ENCODE measurements at regions not wholly inside any gene's neighbourhood (a gene's known extent, or its start where the extent isn't known, plus 50 kb on each side); places are given as distances from the start of the nearest gene placed in this dataset.

DNA sequence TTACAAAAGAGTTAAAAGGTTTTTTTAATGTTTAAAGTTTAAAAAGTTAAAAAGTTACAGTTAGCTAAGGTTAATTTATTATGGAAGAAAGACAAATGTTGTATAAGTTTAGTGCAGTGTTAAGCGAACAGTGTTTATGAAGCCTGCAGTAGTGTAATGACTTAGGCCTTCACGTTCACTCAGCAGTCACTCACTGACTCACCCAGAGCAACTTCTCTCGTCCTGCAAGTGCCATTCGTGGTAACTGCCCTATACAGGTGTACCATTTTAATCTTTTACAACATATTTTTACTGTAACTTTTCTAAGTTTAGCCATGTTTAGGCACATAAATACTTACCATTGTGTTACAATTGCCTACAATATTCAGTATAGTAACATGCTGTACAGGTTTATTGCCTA is 398.2 kb upstream of the NBEA start:
- no peak overlapping the region for H3K4me3 ChIP-seq (ENCODE audit: low read length in 2 of 2)
- no peak overlapping the region for H2BK5ac ChIP-seq (ENCODE audit: low read length)
- no peaks in the 10 kb centered on the region for H3K79me1 ChIP-seq (ENCODE audit: low read depth, low read length)
- no peak overlapping the region for H3K4ac ChIP-seq (ENCODE audit: low read length)
- H3K27me3 ChIP-seq (ENCODE audit: control insufficient read depth in 3 of 3, insufficient read depth in 3 of 3, low read depth in 1 of 3, low read length in 3 of 3): no peaks in the 10 kb centered on the region
- no peak overlapping the region for H2BK15ac ChIP-seq (ENCODE audit: low read length)
- no peak overlapping the region for H2BK120ac ChIP-seq (ENCODE audit: low read depth, low read length)
- no peak overlapping the region for H4K91ac ChIP-seq (ENCODE audit: low read depth, low read length, poor library complexity)
- no CpG with 5 or more reads among the region's 4 CpGs for WGBS, 2 donors (ENCODE audit: extremely low coverage in 2 of 2, insufficient read length in 2 of 2, insufficient replicate concordance in 1 of 2)
- no peaks in the 10 kb centered on the region for H3K4me1 ChIP-seq (ENCODE audit: control insufficient read depth in 2 of 2, insufficient read depth in 1 of 2, low read depth in 1 of 2, low read length in 2 of 2)
- H2BK12ac ChIP-seq (ENCODE audit: low read length): no peak overlapping the region
- H3K27ac ChIP-seq (replicated peaks; ENCODE audit: low read length): no peak overlapping the region
- H3K14ac ChIP-seq (ENCODE audit: low read length): no peak overlapping the region
- H3K9me3 ChIP-seq (replicated peaks in 1 of 2; ENCODE audit: control insufficient read depth in 2 of 2, insufficient read depth in 1 of 2, low read depth in 1 of 2, low read length in 2 of 2): no peaks in the 10 kb centered on the region
- no peaks in the 10 kb centered on the region for H3K36me3 ChIP-seq (replicated peaks in 1 of 2; ENCODE audit: control insufficient read depth in 2 of 2, insufficient read depth in 2 of 2, low read length in 2 of 2)
- no peak overlapping the region for H3K18ac ChIP-seq (ENCODE audit: low read length)
- DNase-seq (ENCODE audit: low spot score): no peak
- H3K9ac ChIP-seq (ENCODE audit: low read depth, low read length, poor library complexity): no peak overlapping the region
- H3K23ac ChIP-seq (ENCODE audit: low read depth, low read length, poor library complexity): no peak overlapping the region
- no peak overlapping the region for H2AK5ac ChIP-seq (ENCODE audit: low read depth, low read length)
- no peak overlapping the region for H2AFZ ChIP-seq (ENCODE audit: low read length)
- no peak overlapping the region for H3K4me2 ChIP-seq (ENCODE audit: insufficient read depth, low read length, poor library complexity, severe bottlenecking)
- H4K8ac ChIP-seq (ENCODE audit: low read depth, low read length): no peak overlapping the region

DNA sequence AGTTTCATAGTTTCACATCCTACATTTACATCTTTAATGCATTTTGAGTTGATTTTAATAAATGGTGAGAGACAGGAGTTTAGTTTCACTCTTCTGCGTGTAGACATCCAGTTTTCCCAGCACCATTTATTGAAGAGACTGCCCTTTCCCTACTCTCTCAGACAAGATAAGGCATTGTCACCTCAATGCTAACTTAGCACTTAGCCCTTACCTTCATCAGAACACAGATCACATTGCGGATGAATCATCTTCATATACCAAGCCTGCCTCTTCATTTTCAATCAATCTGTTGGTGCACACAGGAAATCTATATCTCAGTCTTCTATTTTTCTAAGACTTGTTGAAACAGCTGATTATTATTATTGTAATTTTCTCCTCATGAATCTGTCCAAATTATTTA is 396.6 kb upstream of the NBEA start:
- H2BK15ac ChIP-seq (ENCODE audit: low read length): no peak overlapping the region
- WGBS, 2 donors (ENCODE audit: extremely low coverage in 2 of 2, insufficient read length in 2 of 2, insufficient replicate concordance in 1 of 2): no CpG with 5 or more reads among the region's 2 CpGs
- H2BK12ac ChIP-seq (ENCODE audit: low read length): no peak overlapping the region
- H4K8ac ChIP-seq (ENCODE audit: low read depth, low read length): no peak overlapping the region
- H3K36me3 ChIP-seq (replicated peaks in 1 of 2; ENCODE audit: control insufficient read depth in 2 of 2, insufficient read depth in 2 of 2, low read length in 2 of 2): no peaks in the 10 kb centered on the region
- no peak overlapping the region for H3K4me3 ChIP-seq (ENCODE audit: low read length in 2 of 2)
- no peak overlapping the region for H3K23ac ChIP-seq (ENCODE audit: low read depth, low read length, poor library complexity)
- H3K27ac ChIP-seq (replicated peaks; ENCODE audit: low read length): no peak overlapping the region
- H4K91ac ChIP-seq (ENCODE audit: low read depth, low read length, poor library complexity): no peak overlapping the region
- H3K4me1 ChIP-seq (ENCODE audit: control insufficient read depth in 2 of 2, insufficient read depth in 1 of 2, low read depth in 1 of 2, low read length in 2 of 2): no peaks in the 10 kb centered on the region
- no peak for DNase-seq (ENCODE audit: low spot score)
- no peak overlapping the region for H3K4ac ChIP-seq (ENCODE audit: low read length)
- no peak overlapping the region for H3K9ac ChIP-seq (ENCODE audit: low read depth, low read length, poor library complexity)
- H3K9me3 ChIP-seq (replicated peaks in 1 of 2; ENCODE audit: control insufficient read depth in 2 of 2, insufficient read depth in 1 of 2, low read depth in 1 of 2, low read length in 2 of 2): no peaks in the 10 kb centered on the region
- no peak overlapping the region for H2BK5ac ChIP-seq (ENCODE audit: low read length)
- no peaks in the 10 kb centered on the region for H3K27me3 ChIP-seq (ENCODE audit: control insufficient read depth in 3 of 3, insufficient read depth in 3 of 3, low read depth in 1 of 3, low read length in 3 of 3)
- H3K14ac ChIP-seq (ENCODE audit: low read length): no peak overlapping the region
- no peaks in the 10 kb centered on the region for H3K79me1 ChIP-seq (ENCODE audit: low read depth, low read length)
- no peak overlapping the region for H3K4me2 ChIP-seq (ENCODE audit: insufficient read depth, low read length, poor library complexity, severe bottlenecking)
- H2BK120ac ChIP-seq (ENCODE audit: low read depth, low read length): no peak overlapping the region
- no peak overlapping the region for H3K18ac ChIP-seq (ENCODE audit: low read length)
- H2AFZ ChIP-seq (ENCODE audit: low read length): no peak overlapping the region
- H2AK5ac ChIP-seq (ENCODE audit: low read depth, low read length): no peak overlapping the region

DNA sequence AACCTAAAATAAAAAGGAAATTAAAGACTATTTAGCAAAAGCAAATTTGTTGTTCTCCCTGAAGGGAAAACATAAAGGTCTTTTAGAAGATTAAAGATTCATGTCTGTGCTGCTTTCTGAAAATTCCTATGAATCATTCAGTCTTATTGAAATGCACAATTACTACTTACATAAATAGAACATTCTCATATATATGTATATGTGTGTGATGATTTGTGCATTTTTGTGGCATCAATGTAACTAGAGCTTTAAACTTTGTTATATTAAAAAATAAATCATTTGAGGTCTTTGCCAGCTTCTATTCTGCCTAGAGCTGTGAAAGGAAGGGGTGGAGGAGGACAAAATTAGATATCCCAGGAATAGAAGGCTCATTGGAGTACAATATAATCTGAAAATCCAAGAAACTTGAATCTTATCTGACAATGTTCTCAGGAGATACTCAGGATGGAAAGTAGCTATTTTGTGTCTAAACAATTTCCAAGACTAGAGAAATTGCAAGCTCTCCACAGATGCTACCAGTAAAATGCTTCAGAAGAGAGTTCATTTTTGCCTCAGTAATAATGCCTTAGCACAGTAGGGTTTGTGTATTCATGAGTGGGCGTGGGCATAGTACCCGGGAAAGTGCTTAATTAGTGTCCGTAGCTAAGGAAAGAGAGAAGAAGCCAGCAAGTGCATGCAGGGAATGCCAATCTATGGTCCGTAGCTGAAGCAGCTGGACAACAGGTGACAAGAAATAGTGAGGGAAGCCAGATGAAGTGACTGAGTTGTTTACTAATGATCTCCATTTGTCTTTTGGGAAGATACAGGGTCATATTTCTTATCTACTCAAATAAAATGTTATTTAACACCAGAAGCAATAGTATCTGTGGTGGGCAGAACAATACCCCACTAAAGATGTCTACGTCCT is 395.5 kb upstream of the NBEA start:
- no peaks in the 10 kb centered on the region for H3K36me3 ChIP-seq (replicated peaks in 1 of 2; ENCODE audit: control insufficient read depth in 2 of 2, insufficient read depth in 2 of 2, low read length in 2 of 2)
- no peak overlapping the region for H2BK5ac ChIP-seq (ENCODE audit: low read length)
- H3K4ac ChIP-seq (ENCODE audit: low read length): no peak overlapping the region
- no peaks in the 10 kb centered on the region for H3K9me3 ChIP-seq (replicated peaks in 1 of 2; ENCODE audit: control insufficient read depth in 2 of 2, insufficient read depth in 1 of 2, low read depth in 1 of 2, low read length in 2 of 2)
- no CpG with 5 or more reads among the region's 5 CpGs for WGBS, 2 donors (ENCODE audit: extremely low coverage in 2 of 2, insufficient read length in 2 of 2, insufficient replicate concordance in 1 of 2)
- H4K91ac ChIP-seq (ENCODE audit: low read depth, low read length, poor library complexity): no peak overlapping the region
- H2AFZ ChIP-seq (ENCODE audit: low read length): no peak overlapping the region
- no peak overlapping the region for H3K4me3 ChIP-seq (ENCODE audit: low read length in 2 of 2)
- no peak overlapping the region for H2AK5ac ChIP-seq (ENCODE audit: low read depth, low read length)
- no peak overlapping the region for H3K27ac ChIP-seq (replicated peaks; ENCODE audit: low read length)
- H3K14ac ChIP-seq (ENCODE audit: low read length): no peak overlapping the region
- no peak overlapping the region for H3K23ac ChIP-seq (ENCODE audit: low read depth, low read length, poor library complexity)
- no peak overlapping the region for H3K18ac ChIP-seq (ENCODE audit: low read length)
- H3K9ac ChIP-seq (ENCODE audit: low read depth, low read length, poor library complexity): no peak overlapping the region
- no peak overlapping the region for H4K8ac ChIP-seq (ENCODE audit: low read depth, low read length)
- H3K27me3 ChIP-seq (ENCODE audit: control insufficient read depth in 3 of 3, insufficient read depth in 3 of 3, low read depth in 1 of 3, low read length in 3 of 3): no peaks in the 10 kb centered on the region
- H3K4me2 ChIP-seq (ENCODE audit: insufficient read depth, low read length, poor library complexity, severe bottlenecking): no peak overlapping the region
- H2BK120ac ChIP-seq (ENCODE audit: low read depth, low read length): no peak overlapping the region
- no peaks in the 10 kb centered on the region for H3K4me1 ChIP-seq (ENCODE audit: control insufficient read depth in 2 of 2, insufficient read depth in 1 of 2, low read depth in 1 of 2, low read length in 2 of 2)
- DNase-seq (ENCODE audit: low spot score): no peak
- H2BK15ac ChIP-seq (ENCODE audit: low read length): no peak overlapping the region
- no peak overlapping the region for H2BK12ac ChIP-seq (ENCODE audit: low read length)
- H3K79me1 ChIP-seq (ENCODE audit: low read depth, low read length): no peaks in the 10 kb centered on the region

DNA sequence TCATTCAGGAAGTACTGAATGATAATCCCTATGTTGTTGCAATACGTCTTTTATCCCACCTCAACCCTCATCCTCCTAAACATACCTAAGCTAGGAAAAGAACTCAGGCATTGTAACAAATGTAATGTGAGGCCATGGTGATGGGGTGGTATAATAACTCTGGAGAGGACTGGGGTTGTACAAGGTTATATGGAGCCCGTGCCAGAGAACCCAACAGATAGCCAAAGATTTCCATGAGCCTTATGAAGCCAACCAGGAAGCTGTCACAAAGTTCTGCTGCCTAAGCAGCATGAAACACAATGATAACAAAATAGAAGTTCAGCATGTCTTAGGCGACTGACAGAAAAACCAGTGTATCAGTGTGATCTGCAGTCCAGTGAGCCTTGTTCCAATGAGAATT is 394.1 kb upstream of the NBEA start:
- Histone ChIP-seq H3K36me3 (replicated peaks in 1 of 2; ENCODE audit: control insufficient read depth in 2 of 2, insufficient read depth in 2 of 2, low read length in 2 of 2) (no peaks in the 10 kb centered on the region), H3K9me3 (replicated peaks in 1 of 2; ENCODE audit: control insufficient read depth in 2 of 2, insufficient read depth in 1 of 2, low read depth in 1 of 2, low read length in 2 of 2) (no peaks in the 10 kb centered on the region), H2BK15ac (ENCODE audit: low read length) (no peak overlapping the region), H3K79me1 (ENCODE audit: low read depth, low read length) (no peaks in the 10 kb centered on the region), H2AK5ac (ENCODE audit: low read depth, low read length) (no peak overlapping the region), H3K4me1 (ENCODE audit: control insufficient read depth in 2 of 2, insufficient read depth in 1 of 2, low read depth in 1 of 2, low read length in 2 of 2) (no peaks in the 10 kb centered on the region), H2BK120ac (ENCODE audit: low read depth, low read length) (no peak overlapping the region), H3K4me2 (ENCODE audit: insufficient read depth, low read length, poor library complexity, severe bottlenecking) (no peak overlapping the region), H2AFZ (ENCODE audit: low read length) (no peak overlapping the region), H3K27me3 (ENCODE audit: control insufficient read depth in 3 of 3, insufficient read depth in 3 of 3, low read depth in 1 of 3, low read length in 3 of 3) (no peaks in the 10 kb centered on the region), H3K18ac (ENCODE audit: low read length) (no peak overlapping the region), H3K9ac (ENCODE audit: low read depth, low read length, poor library complexity) (no peak overlapping the region), H3K27ac (replicated peaks; ENCODE audit: low read length) (no peak overlapping the region), H4K8ac (ENCODE audit: low read depth, low read length) (no peak overlapping the region), H4K91ac (ENCODE audit: low read depth, low read length, poor library complexity) (no peak overlapping the region), H3K14ac (ENCODE audit: low read length) (no peak overlapping the region), H3K4me3 (ENCODE audit: low read length in 2 of 2) (no peak overlapping the region), H2BK12ac (ENCODE audit: low read length) (no peak overlapping the region), H3K23ac (ENCODE audit: low read depth, low read length, poor library complexity) (no peak overlapping the region), H2BK5ac (ENCODE audit: low read length) (no peak overlapping the region), H3K4ac (ENCODE audit: low read length) (no peak overlapping the region)
- no CpG with 5 or more reads among the region's 3 CpGs for WGBS, 2 donors (ENCODE audit: extremely low coverage in 2 of 2, insufficient read length in 2 of 2, insufficient replicate concordance in 1 of 2)
- no peak for DNase-seq (ENCODE audit: low spot score)

Data from neuronal stem cell (in vitro differentiated cells).